Skeletal muscle tissue (tissue), 3 donors: ENCODE measurements at regions not wholly inside any gene's neighbourhood (a gene's known extent, or its start where the extent isn't known, plus 50 kb on each side); places are given as distances from the start of the nearest gene placed in this dataset.

ENCODE experiments used
- H3K27ac ChIP-seq: one replicate; pipeline ENCODE4 v1.7.0; 2013; ENCODE audit warnings: mild to moderate bottlenecking, low read depth, low read length, inconsistent platforms
- H3K27me3 ChIP-seq, 3 donors: one replicate each; pipeline ENCODE4 v1.7.0; 2013; ENCODE audit warnings: low read length in 3 of 3; ENCODE audit not compliant: control insufficient read depth in 3 of 3, insufficient read depth in 3 of 3
- H3K36me3 ChIP-seq, 3 donors: one replicate each; pipeline ENCODE4 v1.7.0; 2013; ENCODE audit warnings: low read length in 3 of 3; ENCODE audit not compliant: control insufficient read depth in 3 of 3, insufficient read depth in 3 of 3
- H3K4me1 ChIP-seq, 3 donors: one replicate each; pipeline ENCODE4 v1.7.0; 2013; ENCODE audit warnings: low read length in 3 of 3, mild to moderate bottlenecking in 3 of 3; ENCODE audit not compliant: control insufficient read depth in 3 of 3, insufficient read depth in 3 of 3
- H3K4me3 ChIP-seq, 3 donors: one replicate each; pipeline ENCODE4 v1.7.0; 2013; ENCODE audit warnings: low read length in 3 of 3
- H3K9ac ChIP-seq, 3 donors: one replicate each; pipeline ENCODE4 v1.7.0; 2013; ENCODE audit warnings: low read length in 3 of 3, mild to moderate bottlenecking in 3 of 3, moderate library complexity in 2 of 3, low read depth in 1 of 3
- H3K9me3 ChIP-seq, 3 donors: one replicate each; pipeline ENCODE4 v1.7.0; 2013; ENCODE audit warnings: low read length in 3 of 3; ENCODE audit not compliant: control insufficient read depth in 3 of 3
- donor health status: Osteomylitis.

DNA sequence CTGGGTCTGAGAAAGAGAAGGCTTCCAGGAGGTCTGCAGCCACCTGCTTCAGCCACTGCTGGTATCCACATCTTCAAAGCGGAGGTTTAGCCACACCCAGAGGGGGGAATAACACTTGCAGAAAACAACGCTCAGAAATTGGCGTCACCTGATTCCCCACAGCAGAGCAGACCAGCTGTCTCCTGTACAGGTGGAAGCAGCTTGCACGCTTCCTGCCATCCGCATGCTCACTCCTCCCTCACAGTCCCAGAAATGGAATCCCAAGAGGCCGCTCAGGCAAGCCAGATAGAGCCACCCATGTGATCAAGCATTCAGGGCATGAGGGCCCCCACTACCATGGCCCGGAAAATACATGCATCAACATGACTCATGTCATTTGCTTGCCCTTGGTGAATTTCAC lies 112.2 kb upstream of the DIO3 start:
- Histone ChIP-seq H3K4me3 (no peak overlapping the region), H3K9me3 (no peaks in the 10 kb centered on the region), H3K4me1 (no peaks in the 10 kb centered on the region), H3K36me3 (no peaks in the 10 kb centered on the region), H3K9ac (no peak overlapping the region), H3K27ac (no peak overlapping the region), H3K27me3 (peaks cover under 1 to 11% (median 8%) of the 10 kb centered on the region in 3 donors)

DNA sequence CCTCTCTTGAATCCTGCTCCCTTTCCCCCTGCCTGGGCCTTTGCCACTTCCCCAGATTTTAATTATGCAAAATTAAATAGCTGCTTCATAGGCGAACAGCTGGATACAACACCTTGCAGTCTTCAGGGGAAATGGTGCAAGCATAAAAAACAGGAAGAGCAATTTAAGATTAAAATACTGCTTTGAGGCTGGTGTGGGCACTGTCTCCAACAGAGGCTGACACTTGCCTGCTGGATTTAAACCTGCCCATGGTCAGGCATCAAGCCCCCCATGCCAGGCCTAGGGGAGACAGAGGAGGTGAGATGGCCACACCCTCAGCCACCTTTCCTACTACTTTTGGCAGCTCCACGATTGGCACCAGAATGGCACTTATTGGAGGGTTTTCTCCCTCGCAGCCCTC lies 110.1 kb upstream of the DIO3 start:
- Histone ChIP-seq H3K9me3 (no peaks in the 10 kb centered on the region), H3K4me1 (no peaks in the 10 kb centered on the region), H3K27me3 (peaks cover 13 to 21% (median 14%) of the 10 kb centered on the region in 3 donors)

DNA sequence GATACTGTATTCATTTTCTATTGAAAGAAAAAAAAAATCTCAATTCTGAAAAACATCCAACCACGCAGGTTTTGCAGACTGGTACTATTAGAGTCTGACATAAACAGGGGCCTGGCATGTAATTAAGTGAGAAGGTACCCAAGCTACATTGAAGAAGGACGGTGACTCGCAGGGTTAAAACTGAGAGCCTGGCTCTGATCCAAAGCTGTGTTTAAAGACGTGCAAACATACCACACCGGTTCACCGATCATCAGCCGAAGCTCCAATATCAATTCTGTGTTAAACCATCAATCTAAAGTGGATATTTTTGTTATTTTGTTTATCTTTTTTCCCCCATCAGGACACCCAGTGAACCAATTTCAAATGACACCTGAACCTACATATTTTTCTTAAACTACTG lies 108.1 kb upstream of the DIO3 start:
- Histone ChIP-seq H3K36me3 (no peaks in the 10 kb centered on the region), H3K9me3 (no peaks in the 10 kb centered on the region), H3K27me3 (peaks cover 16 to 31% (median 24%) of the 10 kb centered on the region in 3 donors), H3K4me3 (no peak overlapping the region), H3K4me1 (no peaks in the 10 kb centered on the region), H3K27ac (no peak overlapping the region), H3K9ac (no peak overlapping the region)

More for the DNA sequence above, 110.1 kb upstream of the DIO3 start:
- Histone ChIP-seq H3K27ac (no peak overlapping the region), H3K9ac (no peak overlapping the region), H3K4me3 (no peak overlapping the region), H3K36me3 (no peaks in the 10 kb centered on the region)

DNA sequence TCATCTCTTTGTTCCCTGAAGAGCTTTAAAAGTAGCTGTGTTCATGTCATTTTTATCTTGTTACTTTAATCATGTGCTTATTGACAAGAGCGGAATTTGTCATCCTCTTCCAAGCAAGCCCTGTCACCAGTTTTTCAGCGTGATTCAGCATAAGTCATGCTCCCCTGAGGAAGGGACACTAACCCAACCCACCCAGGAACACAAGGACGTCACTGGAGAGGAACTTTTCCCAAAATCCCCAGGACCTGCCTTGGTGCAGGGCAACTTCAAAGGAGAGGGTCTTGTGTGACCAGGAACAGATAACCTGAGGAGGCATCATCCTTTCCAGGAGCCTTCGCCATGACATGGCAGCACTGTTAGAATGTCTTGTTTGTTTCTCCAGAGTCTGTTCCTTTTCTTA lies 107.1 kb upstream of the DIO3 start:
- Histone ChIP-seq H3K4me1 (no peaks in the 10 kb centered on the region), H3K27ac (no peak overlapping the region), H3K9ac (no peak overlapping the region), H3K36me3 (no peaks in the 10 kb centered on the region), H3K9me3 (no peaks in the 10 kb centered on the region), H3K27me3 (peaks cover 18 to 39% (median 28%) of the 10 kb centered on the region in 3 donors), H3K4me3 (no peak overlapping the region)

DNA sequence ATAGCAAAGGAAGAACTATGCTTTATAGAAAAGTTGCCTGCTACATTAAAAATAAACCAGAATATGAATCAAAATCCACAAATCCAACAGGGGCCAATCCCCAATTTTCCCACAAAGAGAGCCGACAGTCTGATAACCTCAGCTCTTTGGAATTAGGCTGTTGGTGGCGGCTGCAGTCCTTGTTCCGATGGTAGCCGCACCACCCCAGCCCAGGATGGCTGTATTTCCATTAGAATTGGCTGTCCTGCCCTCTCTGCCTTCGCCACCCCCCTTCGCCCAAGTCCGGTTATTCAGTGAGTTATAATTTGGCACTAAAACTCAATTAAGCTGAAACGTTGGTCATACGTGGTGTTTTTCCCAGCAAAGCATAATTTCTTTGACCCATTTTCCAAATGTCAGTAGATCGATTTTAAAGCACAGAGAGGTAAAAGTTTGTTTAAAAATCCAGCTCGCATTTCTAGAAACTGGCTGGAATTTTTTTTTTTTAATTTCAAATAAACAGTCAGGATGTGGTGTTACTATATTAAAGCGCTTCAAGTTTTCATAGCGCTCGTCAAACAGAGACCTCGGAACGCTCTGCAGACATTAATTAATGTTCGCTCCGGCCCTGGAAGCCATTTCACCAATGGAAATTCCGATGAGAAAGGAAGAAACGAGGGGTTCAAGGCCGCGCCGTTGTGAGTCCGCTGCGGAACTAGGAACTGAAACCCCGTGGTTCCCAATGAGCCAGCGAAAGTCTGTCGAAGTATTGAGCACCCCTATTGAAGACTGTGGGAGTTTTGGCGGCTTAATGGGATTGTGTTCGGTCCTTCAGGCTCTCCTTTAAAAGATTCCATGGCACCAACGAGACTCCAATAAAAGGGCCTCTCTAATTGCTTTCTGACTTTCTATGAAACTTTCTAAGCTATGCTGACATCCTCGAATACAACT lies 104.8 kb upstream of the DIO3 start:
- Histone ChIP-seq H3K9ac (no peak overlapping the region), H3K4me1 (no peaks in the 10 kb centered on the region), H3K4me3 (no peak overlapping the region), H3K36me3 (no peaks in the 10 kb centered on the region), H3K27me3 (peaks cover 30 to 48% (median 37%) of the 10 kb centered on the region in 3 donors), H3K27ac (no peak overlapping the region), H3K9me3 (no peaks in the 10 kb centered on the region)

DNA sequence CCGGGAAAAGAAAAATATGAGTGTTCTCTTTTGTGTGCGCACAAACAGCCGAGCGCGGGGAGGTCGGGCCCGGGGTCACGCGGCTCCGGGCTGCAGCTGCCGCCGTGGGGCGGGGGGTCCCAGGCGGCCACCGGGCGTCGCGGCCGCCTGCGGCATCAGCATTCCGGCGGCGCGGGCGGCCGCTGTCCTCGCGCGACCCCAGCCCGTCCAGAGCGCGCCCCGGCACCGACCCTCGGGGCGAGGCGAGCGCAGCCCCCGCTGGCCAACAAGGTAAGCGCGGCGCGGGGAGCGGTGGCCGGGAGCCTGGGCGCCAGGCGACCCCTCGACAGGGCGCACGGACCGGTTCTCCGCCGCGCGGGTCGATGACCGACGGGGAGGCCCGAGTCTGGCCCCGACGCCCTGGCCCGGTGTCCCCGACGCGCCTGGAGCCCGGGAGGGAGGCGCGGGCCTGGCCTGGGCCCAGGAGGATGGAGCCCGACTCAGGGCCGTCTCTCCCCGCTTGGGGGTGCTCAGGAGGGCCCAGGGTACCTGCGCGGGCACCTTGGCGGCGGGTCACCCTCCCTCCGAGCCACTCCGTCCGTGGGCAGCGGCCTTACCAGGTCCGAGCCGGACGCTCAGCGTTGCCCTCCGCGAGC lies 103.9 kb upstream of the DIO3 start:
- H3K4me3 ChIP-seq: no peak overlapping the region
- no peak overlapping the region for H3K9ac ChIP-seq
- H3K9me3 ChIP-seq: no peaks in the 10 kb centered on the region
- no peaks in the 10 kb centered on the region for H3K4me1 ChIP-seq
- peaks cover 30 to 48% (median 40%) of the 10 kb centered on the region in 3 donors for H3K27me3 ChIP-seq
- no peak overlapping the region for H3K27ac ChIP-seq
- no peaks in the 10 kb centered on the region for H3K36me3 ChIP-seq

DNA sequence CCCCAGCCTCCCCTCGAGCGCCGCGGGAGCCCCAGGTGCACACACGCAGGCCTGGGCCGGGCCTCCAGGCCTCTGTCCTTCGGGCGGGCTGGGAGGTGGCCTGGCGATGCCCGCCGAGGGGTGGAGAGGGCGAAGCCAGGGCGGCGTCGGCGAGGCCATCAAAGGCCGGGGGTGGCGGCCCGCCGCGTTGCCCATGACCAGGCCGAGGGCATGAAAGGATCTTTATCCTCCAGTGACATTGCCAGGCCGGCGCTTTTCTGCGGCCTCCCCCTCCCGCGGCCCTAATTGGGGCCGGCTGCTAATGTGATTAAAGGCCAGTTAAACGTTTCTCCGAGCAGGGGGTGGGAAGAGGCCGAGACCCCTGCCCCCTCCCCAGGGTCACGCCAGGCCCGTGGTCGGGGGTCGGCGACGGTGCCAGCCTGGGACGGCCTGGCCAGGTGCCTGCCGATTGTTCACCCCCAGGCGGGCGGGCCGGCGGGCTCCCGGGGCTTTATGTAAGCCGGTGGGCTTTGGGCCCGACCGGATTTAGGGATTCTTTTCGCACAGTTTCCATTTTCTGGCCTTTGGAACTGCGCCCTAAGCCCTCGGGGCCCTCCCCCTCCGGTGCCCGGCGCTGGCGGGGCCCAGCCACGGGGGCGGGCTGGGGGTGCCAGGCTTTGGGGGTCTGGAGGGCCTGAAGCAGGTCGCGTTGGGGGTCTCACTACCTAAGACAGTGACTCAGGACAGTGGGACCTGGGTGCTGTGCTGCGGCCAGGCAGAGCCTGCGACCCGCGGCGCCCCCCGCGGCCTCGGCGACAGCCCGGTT lies 103.2 kb upstream of the DIO3 start:
- Histone ChIP-seq H3K36me3 (no peaks in the 10 kb centered on the region), H3K9ac (no peak overlapping the region), H3K27me3 (peaks cover 33 to 48% (median 40%) of the 10 kb centered on the region in 3 donors), H3K27ac (no peak overlapping the region), H3K4me3 (no peak overlapping the region), H3K4me1 (no peaks in the 10 kb centered on the region), H3K9me3 (no peaks in the 10 kb centered on the region)

DNA sequence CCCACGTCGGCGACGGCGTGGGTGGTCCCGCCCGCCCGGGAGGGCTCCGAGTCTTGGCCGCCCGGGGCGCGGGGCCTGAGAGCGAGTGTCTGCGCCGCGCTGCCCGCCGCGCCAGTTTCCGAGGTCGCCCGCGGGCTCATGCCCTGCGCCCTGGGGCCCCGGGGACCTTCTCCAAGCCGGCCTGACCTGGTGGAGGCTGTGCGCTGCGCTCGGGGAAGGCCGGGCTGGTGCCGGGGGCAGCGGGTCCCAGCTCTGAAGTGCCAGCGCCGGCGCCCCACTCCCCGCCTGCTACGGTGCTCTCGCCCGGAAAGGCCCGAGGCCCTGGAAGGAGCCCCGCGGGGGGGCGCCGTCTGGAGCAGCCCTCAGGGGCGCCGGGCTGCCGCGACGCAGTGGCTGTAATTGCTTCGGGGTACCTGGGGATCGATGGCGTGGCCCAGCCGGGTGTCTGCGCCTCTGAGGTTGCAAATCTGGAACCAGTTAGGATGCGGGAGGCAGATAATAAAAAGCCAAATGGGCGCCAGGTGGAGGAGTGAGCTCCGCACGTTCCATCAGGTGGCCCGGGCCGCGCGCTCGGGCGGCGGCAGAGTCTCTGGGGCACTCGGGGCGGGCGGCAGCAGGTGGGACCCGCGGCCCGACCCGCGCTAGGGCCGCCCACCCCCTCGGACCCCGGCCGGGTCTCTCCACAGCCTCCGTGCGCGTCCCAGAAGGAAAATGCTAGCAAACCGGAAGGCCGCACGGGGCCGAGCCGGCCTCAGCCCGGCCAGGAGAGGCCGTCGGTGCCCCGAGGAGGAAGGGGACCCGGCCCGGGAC lies 102.3 kb upstream of the DIO3 start:
- no peaks in the 10 kb centered on the region for H3K4me1 ChIP-seq
- H3K27ac ChIP-seq: no peak overlapping the region
- no peaks in the 10 kb centered on the region for H3K9me3 ChIP-seq
- no peak overlapping the region for H3K4me3 ChIP-seq
- peaks cover 37 to 48% (median 40%) of the 10 kb centered on the region in 3 donors for H3K27me3 ChIP-seq
- no peak overlapping the region for H3K9ac ChIP-seq
- H3K36me3 ChIP-seq: no peaks in the 10 kb centered on the region

DNA sequence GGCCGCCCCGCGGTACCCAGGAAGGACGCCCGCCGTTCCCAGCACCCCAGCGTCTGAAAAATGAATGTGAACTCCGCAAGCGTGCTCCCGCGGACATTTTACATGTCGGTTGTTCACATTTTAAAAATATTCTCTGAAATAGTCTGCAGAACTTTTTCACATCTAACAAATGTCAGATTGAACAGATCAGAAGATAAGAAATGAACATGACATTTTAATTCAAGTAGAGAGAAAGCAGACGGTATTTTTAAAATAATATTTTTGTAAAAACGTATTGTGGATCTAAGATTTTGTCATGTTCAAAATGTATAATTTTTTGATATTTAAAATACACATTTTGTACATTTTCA lies 101.8 kb upstream of the DIO3 start:
- peaks cover 36 to 50% (median 40%) of the 10 kb centered on the region in 3 donors for H3K27me3 ChIP-seq

More for the DNA sequence above, 101.8 kb upstream of the DIO3 start:
- H3K27ac ChIP-seq: no peak overlapping the region
- no peaks in the 10 kb centered on the region for H3K4me1 ChIP-seq
- no peak overlapping the region for H3K4me3 ChIP-seq
- no peaks in the 10 kb centered on the region for H3K36me3 ChIP-seq
- H3K9ac ChIP-seq: no peak overlapping the region
- no peaks in the 10 kb centered on the region for H3K9me3 ChIP-seq
